ENCODE measurements at regions not wholly inside any gene's neighbourhood (a gene's known extent, or its start where the extent isn't known, plus 50 kb on each side); places are given as distances from the start of the nearest gene placed in this dataset.
"Not testable (repeated sequence)": the region's sequence is repeated elsewhere in the genome, so short reads cannot be mapped to it uniquely, and the experiment has no call there.

GRCh38 chr1:242728696-242729095 lies 204.2 kb upstream of the PLD5 start:
- FAIRE-seq, result no peak

- FAIRE-seq, result no peak
Measured at GRCh38 chr1:242723044-242723716, 198.7 kb upstream of the PLD5 start.

GRCh38 chr1:242718967-242719366 lies 194.5 kb upstream of the PLD5 start:
- FAIRE-seq, result no peak

GRCh38 chr1:242712248-242712647 lies 187.8 kb upstream of the PLD5 start:
- FAIRE-seq, result no peak

GRCh38 chr1:242710847-242711246 lies 186.3 kb upstream of the PLD5 start:
- FAIRE-seq, result no peak

- no peak for FAIRE-seq
Measured at GRCh38 chr1:242710286-242710685, 185.8 kb upstream of the PLD5 start.

- FAIRE-seq, result no peak
Measured at GRCh38 chr1:242703467-242703866, 179.0 kb upstream of the PLD5 start.

- no peak for FAIRE-seq
Measured at GRCh38 chr1:242692988-242693387, 168.5 kb upstream of the PLD5 start.

GRCh38 chr1:242691610-242691945 lies 167.1 kb upstream of the PLD5 start:
- no peak for FAIRE-seq

- no peak for FAIRE-seq
Measured at GRCh38 chr1:242690849-242691609, 166.5 kb upstream of the PLD5 start.

- FAIRE-seq, result no peak
Measured at GRCh38 chr1:242689378-242689777, 164.9 kb upstream of the PLD5 start.

- FAIRE-seq, result no peak
Measured at GRCh38 chr1:242674951-242675645, 150.6 kb upstream of the PLD5 start.

- no peak for FAIRE-seq
Measured at GRCh38 chr1:242673652-242674051, 149.2 kb upstream of the PLD5 start.

- FAIRE-seq, result not testable (repeated sequence)
Measured at GRCh38 chr1:242673165-242673564, 148.7 kb upstream of the PLD5 start.

GRCh38 chr1:242670019-242670418 lies 145.5 kb upstream of the PLD5 start:
- FAIRE-seq, result no peak

GRCh38 chr1:242662886-242663285 lies 138.4 kb upstream of the PLD5 start:
- no peak for FAIRE-seq

- FAIRE-seq, result not testable (repeated sequence)
Measured at GRCh38 chr1:242653772-242654171, 129.3 kb upstream of the PLD5 start.

GRCh38 chr1:242651817-242652216 lies 127.3 kb upstream of the PLD5 start:
- no peak for FAIRE-seq

GRCh38 chr1:242641461-242641860 lies 117.0 kb upstream of the PLD5 start:
- FAIRE-seq, result no peak

GRCh38 chr1:242639104-242639503 lies 114.6 kb upstream of the PLD5 start:
- FAIRE-seq, result no peak

- no peak for FAIRE-seq
Measured at GRCh38 chr1:242634732-242635131, 110.2 kb upstream of the PLD5 start.

GRCh38 chr1:242629396-242629795 lies 104.9 kb upstream of the PLD5 start:
- FAIRE-seq, result no peak

- no peak for FAIRE-seq
Measured at GRCh38 chr1:242623756-242624155, 99.3 kb upstream of the PLD5 start.

GRCh38 chr1:242623119-242623518 lies 98.6 kb upstream of the PLD5 start:
- no peak for FAIRE-seq

Data from endometrium (tissue), 2 donors.